Right renal cortex interstitium (tissue), 3 donors: ENCODE measurements at regions not wholly inside any gene's neighbourhood (a gene's known extent, or its start where the extent isn't known, plus 50 kb on each side); places are given as distances from the start of the nearest gene placed in this dataset.

Experiments used
- DNase-seq, 3 donors: peaks; one replicate each; pipeline ENCODE4 v3.0.0-alpha.2; 2013; ENCODE audit warnings: low read depth in 3 of 3, low spot score in 2 of 3

GRCh38 chr2:125041846-125042245, 1016.8 kb downstream of the CNTNAP5 start:
- DNase-seq = no peak

- no peak for DNase-seq
These were observed 1017.6 kb downstream of the CNTNAP5 start for GRCh38 chr2:125042727-125043126.

- no peak for DNase-seq
These were observed 1045.8 kb downstream of the CNTNAP5 start for GRCh38 chr2:125070726-125071505.

- no peak for DNase-seq
These were observed 1048.4 kb downstream of the CNTNAP5 start for GRCh38 chr2:125073440-125073839.

- no peak for DNase-seq
These were observed 1060.8 kb downstream of the CNTNAP5 start for GRCh38 chr2:125085904-125086303.

GRCh38 chr2:125086313-125087184, 1061.5 kb downstream of the CNTNAP5 start:
- no peak for DNase-seq

GRCh38 chr2:125092276-125093009, 1067.4 kb downstream of the CNTNAP5 start:
- DNase-seq = no peak

- DNase-seq = no peak
These were observed 1070.7 kb downstream of the CNTNAP5 start for GRCh38 chr2:125095826-125096225.

- no peak for DNase-seq
These were observed 1081.6 kb downstream of the CNTNAP5 start for GRCh38 chr2:125106710-125107109.

GRCh38 chr2:125107446-125107845, 1082.4 kb downstream of the CNTNAP5 start:
- DNase-seq = no peak

GRCh38 chr2:125108251-125108650, 1083.2 kb downstream of the CNTNAP5 start:
- no peak for DNase-seq

- no peak for DNase-seq
These were observed 1100.8 kb downstream of the CNTNAP5 start for GRCh38 chr2:125125902-125126301.

GRCh38 chr2:125160947-125161346, 1135.9 kb downstream of the CNTNAP5 start:
- DNase-seq = no peak

- no peak for DNase-seq
These were observed 1142.1 kb downstream of the CNTNAP5 start for GRCh38 chr2:125167152-125167551.

GRCh38 chr2:125167820-125168219, 1142.7 kb downstream of the CNTNAP5 start:
- no peak for DNase-seq

- DNase-seq = no peak
These were observed 1143.4 kb downstream of the CNTNAP5 start for GRCh38 chr2:125168442-125168841.

- no peak for DNase-seq
These were observed 1144.1 kb downstream of the CNTNAP5 start for GRCh38 chr2:125169022-125169763.

- DNase-seq = no peak
These were observed 1144.7 kb downstream of the CNTNAP5 start for GRCh38 chr2:125169764-125170146.

GRCh38 chr2:125172181-125172580, 1147.1 kb downstream of the CNTNAP5 start:
- DNase-seq = no peak

GRCh38 chr2:125175415-125175814, 1150.3 kb downstream of the CNTNAP5 start:
- DNase-seq = no peak
